CD4-positive, alpha-beta T cell treated with Interleukin-10 for 1 hour (primary cell): ENCODE measurements at regions not wholly inside any gene's neighbourhood (a gene's known extent, or its start where the extent isn't known, plus 50 kb on each side); places are given as distances from the start of the nearest gene placed in this dataset.
"Not testable (repeated sequence)": the region's sequence is repeated elsewhere in the genome, so short reads cannot be mapped to it uniquely, and the experiment has no call there.

Experiments
- DNase-seq: peaks from one replicate; pipeline ENCODE4 v3.0.0-alpha.2; 2020

- no peak for DNase-seq
These were observed 200.7 kb downstream of the RRAGC start for GRCh38 chr1:38658883-38659282.

DNA sequence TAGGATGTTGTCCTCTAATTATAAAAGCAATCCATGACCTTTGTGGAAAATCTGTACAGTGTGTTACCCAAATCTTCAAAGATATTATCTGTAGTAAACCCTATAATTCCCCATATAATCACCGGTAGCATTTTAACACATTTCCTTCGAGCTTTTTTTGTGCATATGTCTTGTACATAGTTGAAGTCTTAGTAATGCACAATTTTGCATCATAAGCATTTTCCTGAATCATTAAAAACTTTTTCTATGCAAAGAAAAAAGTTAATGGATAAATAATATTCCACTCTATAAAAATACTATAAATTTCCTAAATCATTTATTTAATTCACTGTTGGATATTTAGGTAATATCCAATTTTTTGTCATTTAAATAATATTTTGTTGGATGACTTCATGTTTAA, 201.7 kb downstream of the RRAGC start:
- DNase-seq = no peak

- no peak for DNase-seq
These were observed 202.2 kb downstream of the RRAGC start for GRCh38 chr1:38657207-38657840.

- no peak for DNase-seq
These were observed 202.8 kb downstream of the RRAGC start for GRCh38 chr1:38656726-38657125.

DNA sequence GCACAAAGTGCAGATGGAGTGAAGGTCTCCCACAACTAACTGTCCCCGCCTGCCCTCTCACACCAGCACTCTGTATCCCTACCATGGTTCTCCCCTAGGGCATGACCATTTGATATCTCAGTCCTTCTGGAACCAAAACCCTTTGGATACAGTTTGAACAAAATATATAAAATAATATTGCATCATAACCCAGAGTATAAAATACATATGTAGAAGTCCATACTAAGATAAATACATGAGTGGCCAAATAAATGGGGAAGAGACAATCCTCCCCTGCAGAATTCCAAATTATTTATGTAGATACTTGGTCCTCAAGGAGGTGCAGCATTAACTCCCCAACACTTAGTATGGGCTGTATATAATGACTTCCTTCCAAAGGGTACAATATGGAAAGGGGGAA, 207.4 kb downstream of the RRAGC start:
- DNase-seq = no peak

GRCh38 chr1:38651669-38652068, 207.9 kb downstream of the RRAGC start:
- DNase-seq = no peak

- no peak for DNase-seq
These were observed 211.2 kb downstream of the RRAGC start for GRCh38 chr1:38648417-38648816.

- not testable (repeated sequence) for DNase-seq
These were observed 212.2 kb downstream of the RRAGC start for GRCh38 chr1:38647341-38647740.

- no peak for DNase-seq
These were observed 215.5 kb downstream of the RRAGC start for GRCh38 chr1:38644092-38644491.

GRCh38 chr1:38641661-38642060, 217.9 kb downstream of the RRAGC start:
- no peak for DNase-seq

DNA sequence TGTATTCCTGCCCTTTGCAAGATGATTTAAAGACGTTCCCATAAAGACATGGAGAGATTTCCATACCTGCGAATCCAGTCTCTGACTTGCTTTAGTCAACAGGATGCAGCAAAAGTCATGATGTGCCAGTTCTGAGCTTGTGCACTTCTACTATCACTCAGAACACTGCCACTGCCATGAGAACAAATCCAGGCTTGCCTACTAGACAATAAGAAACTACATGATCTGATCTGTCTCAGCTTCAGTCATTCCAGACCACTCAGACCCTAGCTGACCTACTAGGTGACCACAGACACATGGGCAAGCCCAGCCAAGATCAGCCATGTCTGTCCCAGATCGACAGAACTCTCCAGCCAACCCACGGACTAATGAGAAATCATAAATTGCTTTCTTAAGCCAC, 219.2 kb downstream of the RRAGC start:
- no peak for DNase-seq

- no peak for DNase-seq
These were observed 231.3 kb downstream of the RRAGC start for GRCh38 chr1:38628241-38628640.

- DNase-seq = no peak
These were observed 233.6 kb downstream of the RRAGC start for GRCh38 chr1:38625939-38626338.

DNA sequence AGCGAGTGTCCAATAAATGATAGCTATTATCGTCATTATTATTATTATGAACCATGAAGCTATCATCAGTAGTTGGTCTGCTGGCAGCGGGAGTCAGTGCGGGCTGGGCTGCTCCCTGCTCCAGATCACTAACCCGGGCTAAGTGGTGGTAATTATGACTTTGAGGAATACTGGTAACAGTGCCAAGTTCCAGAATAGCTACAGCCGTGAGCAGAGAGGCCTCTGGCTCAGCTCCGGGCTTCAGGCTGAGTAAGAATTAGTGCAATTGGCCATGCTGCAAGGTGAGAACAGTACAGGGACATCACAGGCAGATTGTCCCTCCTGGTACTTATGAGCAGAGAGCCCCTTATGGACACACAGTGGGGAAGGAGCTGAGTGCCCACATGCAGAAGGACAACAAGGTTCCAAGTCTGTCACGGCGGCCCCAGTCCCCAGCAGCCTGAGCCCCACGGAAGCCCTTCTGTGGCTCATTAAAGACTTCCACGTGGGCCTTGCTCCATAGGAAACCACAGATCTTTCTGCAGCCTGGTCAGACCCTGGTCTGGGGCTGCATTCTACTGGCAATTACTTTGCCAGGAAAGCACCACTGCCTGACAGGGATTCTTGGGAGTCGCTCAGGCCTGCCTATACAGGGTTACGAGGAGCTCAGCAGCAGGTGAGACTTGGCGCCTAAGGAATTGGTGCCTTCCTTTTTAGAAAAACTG, 235.1 kb downstream of the RRAGC start:
- DNase-seq = no peak

DNA sequence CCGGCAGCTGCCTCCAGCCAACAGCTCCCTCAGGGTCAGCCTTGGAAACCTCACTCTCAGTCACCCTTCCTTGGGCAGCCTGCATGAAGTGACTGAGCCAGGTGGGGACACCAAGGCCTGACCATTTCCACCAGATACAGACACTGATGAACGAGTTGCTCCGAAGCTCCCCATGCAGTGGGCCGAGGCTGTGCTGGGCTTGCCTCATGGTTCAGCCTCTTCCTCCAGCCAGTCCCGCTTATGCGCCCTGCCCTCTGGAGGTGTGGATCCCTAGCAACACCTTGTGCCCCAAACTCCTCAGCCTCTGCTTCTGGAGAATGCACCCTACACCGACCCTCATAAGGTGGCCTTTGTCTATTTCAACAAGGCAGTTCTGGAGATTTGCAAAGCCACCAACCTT, 236.0 kb downstream of the RRAGC start:
- no peak for DNase-seq

GRCh38 chr1:38622197-38622596, 237.4 kb downstream of the RRAGC start:
- no peak for DNase-seq

DNA sequence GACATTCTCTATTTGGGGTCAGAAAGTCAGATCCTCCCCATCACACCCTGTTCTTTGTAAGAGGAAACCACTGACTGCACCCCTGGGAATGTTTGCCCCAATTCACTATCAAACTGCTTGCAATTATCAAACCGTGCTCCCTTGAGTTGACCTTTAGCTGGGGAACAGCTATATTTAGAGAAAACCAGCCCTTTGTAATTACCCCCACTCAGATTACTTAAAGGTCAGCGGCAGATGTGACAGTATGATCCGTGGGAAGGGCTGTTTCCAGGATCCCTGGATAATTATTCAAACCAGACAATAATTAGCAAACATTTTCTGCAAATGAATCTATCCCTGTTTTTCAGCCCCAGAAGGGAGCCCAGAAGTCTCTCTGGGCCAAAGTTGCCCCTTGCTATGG, 242.7 kb downstream of the RRAGC start:
- DNase-seq = no peak

DNA sequence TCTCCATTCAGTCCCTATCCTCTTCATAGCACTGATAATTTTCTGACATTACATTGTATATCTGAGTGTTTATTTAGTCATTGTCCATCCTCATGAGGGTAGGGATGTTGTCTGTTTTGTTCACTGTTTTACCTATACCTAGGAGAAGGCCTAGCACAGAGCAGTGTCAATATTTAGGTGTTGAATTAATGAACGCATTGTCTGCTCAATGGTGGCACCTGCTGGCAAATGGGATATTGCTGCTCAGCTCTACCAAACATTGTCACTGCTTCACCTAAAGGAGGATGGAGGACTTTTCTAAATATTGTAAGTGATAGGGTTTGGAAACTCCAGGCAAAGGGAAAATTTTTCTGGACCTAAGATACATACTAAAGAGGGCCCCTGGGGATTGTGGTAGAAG, 243.9 kb downstream of the RRAGC start:
- no peak for DNase-seq

GRCh38 chr1:38614861-38615260, 244.7 kb downstream of the RRAGC start:
- DNase-seq = no peak

DNA sequence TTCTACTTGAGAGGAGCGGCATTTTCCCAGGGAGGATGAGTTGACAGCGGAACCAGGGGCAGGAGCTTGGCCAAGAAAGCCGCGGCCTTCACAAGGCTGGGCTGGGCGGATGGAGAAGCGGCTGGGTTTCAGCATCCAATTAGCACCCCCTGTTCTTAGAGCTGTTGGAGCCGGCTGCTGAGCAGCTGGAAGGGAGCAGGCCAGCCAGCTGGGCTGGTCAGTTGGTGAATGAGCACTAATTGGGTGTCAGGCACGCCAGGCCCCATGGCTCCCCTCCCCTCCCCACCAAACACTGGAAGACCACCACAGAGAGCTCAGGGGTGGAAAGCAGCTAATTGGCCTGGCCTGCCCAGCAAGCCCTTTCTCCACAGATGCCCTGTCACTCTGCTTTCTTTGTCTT, 245.6 kb downstream of the RRAGC start:
- no peak for DNase-seq

- no peak for DNase-seq
These were observed 246.6 kb downstream of the RRAGC start for GRCh38 chr1:38612951-38613350.

DNA sequence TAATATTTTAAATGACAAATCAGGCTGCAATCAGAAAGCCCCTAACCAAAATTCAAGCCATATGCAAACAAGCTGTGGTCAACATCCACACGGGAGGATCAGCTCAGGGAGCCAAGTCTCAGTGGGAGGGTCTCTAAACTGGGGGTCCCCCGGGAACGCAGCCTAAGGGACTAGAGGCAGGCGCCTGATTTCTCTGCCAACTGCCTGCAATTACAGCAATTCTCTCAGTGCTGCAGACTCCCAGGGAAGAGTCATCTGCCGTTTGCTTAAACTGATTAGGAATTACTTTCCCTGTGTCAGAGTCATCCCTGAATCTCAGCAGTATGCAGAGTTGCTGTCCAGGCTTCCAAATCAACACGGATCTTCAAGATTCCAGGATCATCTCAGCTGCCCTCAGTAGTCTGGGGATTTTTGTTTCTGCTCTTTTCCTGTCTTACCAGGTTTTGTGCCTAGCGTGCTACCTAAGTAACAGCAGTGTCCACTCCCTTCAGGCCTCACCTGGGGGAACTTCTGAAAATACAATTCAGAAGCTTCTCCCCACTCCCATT, 247.8 kb downstream of the RRAGC start:
- DNase-seq = no peak

GRCh38 chr1:38609166-38610025, 250.2 kb downstream of the RRAGC start:
- DNase-seq = no peak
